22Rv1 (cell line): ENCODE measurements at regions not wholly inside any gene's neighbourhood (a gene's known extent, or its start where the extent isn't known, plus 50 kb on each side); places are given as distances from the start of the nearest gene placed in this dataset.

Source experiments
- H3K27ac ChIP-seq: fragments of 450-650 bp; 2 replicates; pipeline ENCODE4 v1.5.1; 2017
- ZFX ChIP-seq: fragments of 450-650 bp; IDR thresholded peaks from 2 replicates; pipeline ENCODE4 v1.6.1; 2017; ENCODE audit warnings: antibody characterized with exemption, borderline replicate concordance
- TF ChIP-seq, protein P1 (sequence below): fragments of 450-650 bp; IDR thresholded peaks from 2 replicates; pipeline ENCODE4 v1.5.1; 2017; ENCODE audit warnings: mild to moderate bottlenecking

DNA sequence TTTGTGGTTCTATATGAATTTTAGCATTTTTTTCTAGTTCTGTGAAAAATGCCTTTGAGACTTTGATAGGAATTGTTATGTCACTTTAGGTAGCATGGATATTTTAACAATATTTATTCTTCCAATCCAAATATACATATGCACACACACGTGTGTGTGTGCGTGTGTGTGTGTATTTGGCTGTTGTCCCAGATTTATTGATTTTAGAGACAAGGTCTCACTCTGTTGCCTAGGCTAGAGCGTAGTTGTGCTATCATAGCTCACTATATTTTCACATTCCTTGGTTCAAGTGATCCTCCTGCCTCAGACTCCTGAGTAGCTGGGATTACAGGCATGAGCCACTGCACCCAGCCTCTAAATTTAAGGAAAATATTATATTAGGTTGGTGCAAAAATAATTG lies 162.5 kb upstream of the TRIM24 start:
- TF ChIP-seq, protein P1, sequence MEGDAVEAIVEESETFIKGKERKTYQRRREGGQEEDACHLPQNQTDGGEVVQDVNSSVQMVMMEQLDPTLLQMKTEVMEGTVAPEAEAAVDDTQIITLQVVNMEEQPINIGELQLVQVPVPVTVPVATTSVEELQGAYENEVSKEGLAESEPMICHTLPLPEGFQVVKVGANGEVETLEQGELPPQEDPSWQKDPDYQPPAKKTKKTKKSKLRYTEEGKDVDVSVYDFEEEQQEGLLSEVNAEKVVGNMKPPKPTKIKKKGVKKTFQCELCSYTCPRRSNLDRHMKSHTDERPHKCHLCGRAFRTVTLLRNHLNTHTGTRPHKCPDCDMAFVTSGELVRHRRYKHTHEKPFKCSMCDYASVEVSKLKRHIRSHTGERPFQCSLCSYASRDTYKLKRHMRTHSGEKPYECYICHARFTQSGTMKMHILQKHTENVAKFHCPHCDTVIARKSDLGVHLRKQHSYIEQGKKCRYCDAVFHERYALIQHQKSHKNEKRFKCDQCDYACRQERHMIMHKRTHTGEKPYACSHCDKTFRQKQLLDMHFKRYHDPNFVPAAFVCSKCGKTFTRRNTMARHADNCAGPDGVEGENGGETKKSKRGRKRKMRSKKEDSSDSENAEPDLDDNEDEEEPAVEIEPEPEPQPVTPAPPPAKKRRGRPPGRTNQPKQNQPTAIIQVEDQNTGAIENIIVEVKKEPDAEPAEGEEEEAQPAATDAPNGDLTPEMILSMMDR, result no peak
- no peak for TF ChIP-seq ZFX
- H3K27ac ChIP-seq, result no peak overlapping the region

DNA sequence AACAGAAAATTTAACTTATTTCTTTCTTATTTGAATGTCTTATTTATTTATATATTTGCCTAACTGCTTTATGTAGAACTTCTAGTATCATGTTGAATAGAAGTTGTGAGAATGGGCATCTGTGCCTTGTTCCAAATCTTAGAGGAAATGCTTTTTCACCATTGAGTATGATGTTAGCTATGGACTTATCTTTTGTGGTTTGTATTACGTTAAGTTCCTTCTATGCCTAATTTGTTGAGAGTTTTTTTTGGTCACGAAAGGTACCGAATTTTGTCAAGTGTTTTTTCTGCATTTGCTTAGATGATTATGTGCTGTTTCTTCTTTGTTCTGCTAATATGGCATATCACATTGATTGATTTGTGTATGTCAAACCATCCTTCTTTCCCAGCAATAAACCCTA lies 161.0 kb upstream of the TRIM24 start:
- no peak overlapping the region for H3K27ac ChIP-seq
- TF ChIP-seq, protein P1, result no peak
- no peak for TF ChIP-seq ZFX

DNA sequence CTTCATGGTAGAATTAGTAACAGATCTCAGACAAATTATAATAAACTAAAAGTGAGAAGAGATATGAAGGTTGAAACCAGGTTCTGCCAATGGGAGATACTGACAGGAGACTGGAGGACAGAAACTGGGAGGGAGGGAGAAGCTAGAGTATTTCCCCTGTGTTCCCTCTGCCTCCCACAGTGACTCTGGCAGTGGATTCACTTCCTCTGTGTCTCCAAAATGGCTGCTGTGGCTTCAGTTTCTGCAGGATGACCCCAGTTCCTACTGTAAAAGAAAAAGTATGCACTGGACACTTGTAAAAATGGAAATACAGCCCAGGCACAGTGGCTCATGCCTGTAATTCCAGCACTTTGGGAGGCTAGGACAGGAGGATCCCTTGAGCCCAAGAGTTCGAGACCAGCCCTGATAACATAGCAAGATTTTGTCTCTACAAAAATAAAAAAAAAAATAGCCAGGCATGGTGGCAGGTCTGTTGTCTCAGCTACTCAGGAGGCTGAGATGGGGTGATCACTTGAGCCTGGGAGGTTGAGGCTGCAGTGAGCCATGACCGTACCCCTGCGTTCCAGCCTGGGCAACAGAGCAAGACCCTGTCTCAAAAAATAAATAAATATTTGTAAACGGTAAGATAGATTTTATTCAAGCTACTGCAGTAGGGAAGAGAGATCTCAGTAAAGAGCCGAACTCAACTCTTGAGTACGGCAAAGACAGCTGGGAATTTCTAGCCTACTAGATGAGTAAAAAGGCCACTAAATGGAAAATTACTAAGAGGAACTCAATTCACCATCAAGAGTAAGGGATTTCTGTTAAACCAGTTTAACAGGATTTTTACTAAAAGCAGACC lies 156.6 kb upstream of the TRIM24 start:
- no peak overlapping the region for H3K27ac ChIP-seq
- TF ChIP-seq ZFX, result no peak
- TF ChIP-seq, protein P1, result no peak

DNA sequence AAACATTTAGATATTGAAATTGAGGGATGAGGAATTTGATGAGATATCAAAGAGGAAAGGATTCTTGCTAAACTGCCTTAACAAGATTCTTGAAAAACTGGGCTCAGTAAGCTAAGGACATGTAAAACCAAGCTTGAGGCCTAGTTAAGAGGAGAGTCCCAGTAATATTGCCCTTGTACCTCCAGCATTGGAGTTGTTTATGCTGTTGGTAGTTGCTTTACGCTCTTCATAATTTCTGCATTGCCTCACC lies 156.1 kb upstream of the TRIM24 start:
- no peak overlapping the region for H3K27ac ChIP-seq
- TF ChIP-seq, protein P1, result no peak
- TF ChIP-seq ZFX, result no peak

DNA sequence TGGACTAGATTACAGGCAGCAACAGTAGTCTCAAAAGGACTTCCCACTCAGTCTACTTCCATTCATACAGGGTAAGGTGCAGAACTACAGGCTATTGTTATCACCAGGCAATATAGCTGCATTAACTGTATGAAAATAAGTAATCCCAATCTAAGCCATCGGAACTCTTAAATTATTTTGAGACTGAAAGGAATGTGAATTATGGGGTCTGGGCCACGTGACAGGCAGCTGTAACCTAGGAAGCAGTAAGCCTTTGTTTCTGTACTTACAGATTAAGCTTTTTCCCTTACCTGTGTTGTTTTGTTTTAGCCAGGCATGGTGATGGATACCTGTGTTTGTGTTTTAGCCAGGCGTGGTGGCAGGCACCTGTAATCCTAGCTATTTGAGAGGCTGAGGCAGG lies 152.4 kb upstream of the TRIM24 start:
- H3K27ac ChIP-seq, result no peak overlapping the region
- TF ChIP-seq ZFX, result no peak
- TF ChIP-seq, protein P1, result no peak

DNA sequence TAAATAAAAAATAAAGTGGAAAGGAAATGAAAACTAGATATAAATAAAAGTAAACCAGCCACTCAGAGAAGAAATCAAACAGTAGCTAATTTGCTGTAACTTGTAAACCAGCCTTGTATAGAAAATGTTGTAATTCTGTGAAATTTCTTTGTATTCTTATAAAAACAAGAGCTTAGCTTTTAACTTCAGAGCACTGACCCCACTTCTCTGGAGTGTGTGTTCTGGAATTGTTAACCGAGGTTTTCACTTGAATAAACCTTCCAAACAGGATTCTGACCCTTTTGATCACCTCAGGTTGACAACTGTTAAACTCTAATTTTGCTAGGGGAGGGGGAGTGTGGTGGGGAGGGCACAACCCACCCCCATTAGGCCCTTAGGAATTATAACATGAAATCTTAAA lies 151.9 kb upstream of the TRIM24 start:
- TF ChIP-seq, protein P1, result no peak
- TF ChIP-seq ZFX, result no peak
- no peak overlapping the region for H3K27ac ChIP-seq

DNA sequence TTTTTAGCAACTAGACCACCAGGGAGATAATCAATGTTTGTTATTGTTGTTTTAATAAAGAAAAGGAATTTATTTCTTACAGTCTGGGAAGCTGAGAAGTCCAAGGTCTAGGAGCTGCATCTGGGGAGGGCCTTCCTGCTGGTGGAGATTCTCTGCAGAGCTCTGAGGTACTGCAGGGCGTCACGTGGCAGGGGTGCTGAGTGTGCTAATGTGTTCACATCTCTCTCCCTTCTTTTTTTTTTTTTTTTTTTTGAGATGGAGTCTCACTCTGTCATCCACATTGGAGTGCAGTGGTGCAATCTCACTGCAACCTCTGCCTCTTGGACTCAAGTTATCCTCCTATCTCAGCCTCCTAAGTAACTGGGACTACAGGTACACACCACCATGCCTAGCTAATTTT lies 150.9 kb upstream of the TRIM24 start:
- no peak overlapping the region for H3K27ac ChIP-seq
- no peak for TF ChIP-seq ZFX
- TF ChIP-seq, protein P1, result no peak
